HCT116 (cell line): ENCODE measurements at regions not wholly inside any gene's neighbourhood (a gene's known extent, or its start where the extent isn't known, plus 50 kb on each side); places are given as distances from the start of the nearest gene placed in this dataset.
A peak's percentile ranks its signal among the peaks of the same experiment; 100 is the strongest.

Source experiments
- EZH2 ChIP-seq: fragments of 200-600 bp; sonication (generic); IDR thresholded peaks from 2 replicates; pipeline ENCODE4 v1.6.1; 2017; ENCODE audit warnings: antibody characterized with exemption, mixed run types
- EZH2phosphoT487 ChIP-seq: fragments of 200-600 bp; IDR thresholded peaks from 2 replicates; pipeline ENCODE4 v1.6.1; 2018; ENCODE audit warnings: antibody characterized with exemption, borderline replicate concordance
- JUND ChIP-seq: IDR thresholded peaks from 2 replicates; pipeline ENCODE4 v1.6.1; 2012
- POLR2A ChIP-seq: IDR thresholded peaks from 2 replicates; pipeline ENCODE4 v1.7.0; 2011; ENCODE audit warnings: borderline replicate concordance; ENCODE audit not compliant: insufficient read depth, insufficient read length; ENCODE audit errors: extremely low read depth
- POLR2AphosphoS5 ChIP-seq: IDR thresholded peaks from 2 replicates; pipeline ENCODE4 v1.6.1; 2011; ENCODE audit warnings: mild to moderate bottlenecking, low read depth, low read length, moderate library complexity
- SIN3A ChIP-seq: IDR thresholded peaks from 2 replicates; pipeline ENCODE4 v1.6.1; 2012; ENCODE audit warnings: low read depth
- SP1 ChIP-seq: IDR thresholded peaks from 2 replicates; pipeline ENCODE4 v1.6.1; 2012; ENCODE audit warnings: low read depth
- TCF7L2 ChIP-seq: IDR thresholded peaks from 2 replicates; pipeline ENCODE4 v1.7.0; 2011; ENCODE audit warnings: borderline replicate concordance, inconsistent platforms; ENCODE audit not compliant: insufficient read depth, insufficient read length; ENCODE audit errors: extremely low read depth
- ZFX ChIP-seq: fragments of 450-650 bp; IDR thresholded peaks from 2 replicates; pipeline ENCODE4 v1.6.1; 2017
- TF ChIP-seq, protein P1 (sequence below), 3 experiments: fragments of 200-600 bp in 1 of 3; sonication (generic) in 1 of 3; IDR thresholded peaks in 2 of 3; conservative IDR thresholded peaks in 1 of 3; 2 replicates each; pipeline ENCODE4 v1.5.1; 2012 to 2017; ENCODE audit warnings: low read depth in 2 of 3, low read length in 2 of 3, antibody characterized with exemption in 1 of 3, borderline replicate concordance in 1 of 3, control low read depth in 1 of 3, mild to moderate bottlenecking in 1 of 3, mixed read lengths in 1 of 3, mixed run types in 1 of 3, moderate library complexity in 1 of 3; ENCODE audit not compliant: insufficient read depth in 1 of 3
- TF ChIP-seq, protein P2 (sequence below): IDR thresholded peaks from 2 replicates; pipeline ENCODE4 v1.6.1; 2012; ENCODE audit warnings: low read depth
- TF ChIP-seq, protein P3 (sequence below): IDR thresholded peaks from 2 replicates; pipeline ENCODE4 v1.6.1; 2012

DNA sequence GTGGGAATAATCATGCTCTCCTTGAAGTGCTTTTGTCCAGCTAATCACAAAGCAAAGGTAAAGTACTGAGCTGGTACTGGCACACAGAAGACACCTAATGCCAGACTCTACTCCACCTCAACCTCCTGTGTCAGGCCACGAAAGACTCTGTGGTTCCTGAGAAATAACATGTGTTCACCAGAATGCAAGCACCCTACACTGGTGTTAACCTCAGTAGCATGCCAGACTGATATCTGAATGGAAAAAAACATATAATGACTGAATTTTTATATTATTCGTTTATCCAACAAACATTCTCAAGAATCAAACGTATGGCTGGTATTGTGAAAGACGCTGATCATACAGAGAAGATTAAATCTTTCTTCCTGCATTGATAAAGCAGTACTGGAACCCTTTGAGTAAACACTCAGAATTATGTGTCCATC is 97.1 kb upstream of the IFNE start:
- TF ChIP-seq, protein P1, sequence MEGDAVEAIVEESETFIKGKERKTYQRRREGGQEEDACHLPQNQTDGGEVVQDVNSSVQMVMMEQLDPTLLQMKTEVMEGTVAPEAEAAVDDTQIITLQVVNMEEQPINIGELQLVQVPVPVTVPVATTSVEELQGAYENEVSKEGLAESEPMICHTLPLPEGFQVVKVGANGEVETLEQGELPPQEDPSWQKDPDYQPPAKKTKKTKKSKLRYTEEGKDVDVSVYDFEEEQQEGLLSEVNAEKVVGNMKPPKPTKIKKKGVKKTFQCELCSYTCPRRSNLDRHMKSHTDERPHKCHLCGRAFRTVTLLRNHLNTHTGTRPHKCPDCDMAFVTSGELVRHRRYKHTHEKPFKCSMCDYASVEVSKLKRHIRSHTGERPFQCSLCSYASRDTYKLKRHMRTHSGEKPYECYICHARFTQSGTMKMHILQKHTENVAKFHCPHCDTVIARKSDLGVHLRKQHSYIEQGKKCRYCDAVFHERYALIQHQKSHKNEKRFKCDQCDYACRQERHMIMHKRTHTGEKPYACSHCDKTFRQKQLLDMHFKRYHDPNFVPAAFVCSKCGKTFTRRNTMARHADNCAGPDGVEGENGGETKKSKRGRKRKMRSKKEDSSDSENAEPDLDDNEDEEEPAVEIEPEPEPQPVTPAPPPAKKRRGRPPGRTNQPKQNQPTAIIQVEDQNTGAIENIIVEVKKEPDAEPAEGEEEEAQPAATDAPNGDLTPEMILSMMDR (IDR thresholded peaks at IDR 0.05 in 2 of 3, conservative IDR thresholded peaks at IDR 0.05 in 1 of 3; ENCODE audit: borderline replicate concordance in 1 of 3, insufficient read depth in 1 of 3, low read depth in 2 of 3, low read length in 2 of 3), result no peak
- TF ChIP-seq ZFX, result no peak
- no peak for TF ChIP-seq SIN3A
- TF ChIP-seq EZH2phosphoT487, result no peak
- TF ChIP-seq, protein P2, sequence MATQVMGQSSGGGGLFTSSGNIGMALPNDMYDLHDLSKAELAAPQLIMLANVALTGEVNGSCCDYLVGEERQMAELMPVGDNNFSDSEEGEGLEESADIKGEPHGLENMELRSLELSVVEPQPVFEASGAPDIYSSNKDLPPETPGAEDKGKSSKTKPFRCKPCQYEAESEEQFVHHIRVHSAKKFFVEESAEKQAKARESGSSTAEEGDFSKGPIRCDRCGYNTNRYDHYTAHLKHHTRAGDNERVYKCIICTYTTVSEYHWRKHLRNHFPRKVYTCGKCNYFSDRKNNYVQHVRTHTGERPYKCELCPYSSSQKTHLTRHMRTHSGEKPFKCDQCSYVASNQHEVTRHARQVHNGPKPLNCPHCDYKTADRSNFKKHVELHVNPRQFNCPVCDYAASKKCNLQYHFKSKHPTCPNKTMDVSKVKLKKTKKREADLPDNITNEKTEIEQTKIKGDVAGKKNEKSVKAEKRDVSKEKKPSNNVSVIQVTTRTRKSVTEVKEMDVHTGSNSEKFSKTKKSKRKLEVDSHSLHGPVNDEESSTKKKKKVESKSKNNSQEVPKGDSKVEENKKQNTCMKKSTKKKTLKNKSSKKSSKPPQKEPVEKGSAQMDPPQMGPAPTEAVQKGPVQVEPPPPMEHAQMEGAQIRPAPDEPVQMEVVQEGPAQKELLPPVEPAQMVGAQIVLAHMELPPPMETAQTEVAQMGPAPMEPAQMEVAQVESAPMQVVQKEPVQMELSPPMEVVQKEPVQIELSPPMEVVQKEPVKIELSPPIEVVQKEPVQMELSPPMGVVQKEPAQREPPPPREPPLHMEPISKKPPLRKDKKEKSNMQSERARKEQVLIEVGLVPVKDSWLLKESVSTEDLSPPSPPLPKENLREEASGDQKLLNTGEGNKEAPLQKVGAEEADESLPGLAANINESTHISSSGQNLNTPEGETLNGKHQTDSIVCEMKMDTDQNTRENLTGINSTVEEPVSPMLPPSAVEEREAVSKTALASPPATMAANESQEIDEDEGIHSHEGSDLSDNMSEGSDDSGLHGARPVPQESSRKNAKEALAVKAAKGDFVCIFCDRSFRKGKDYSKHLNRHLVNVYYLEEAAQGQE, result no peak
- TF ChIP-seq EZH2, result no peak
- TF ChIP-seq POLR2AphosphoS5, result peak; percentile 50; the same call in 1 of the 2 replicates
- TF ChIP-seq POLR2A, result no peak
- TF ChIP-seq TCF7L2, result no peak
- TF ChIP-seq, protein P3, sequence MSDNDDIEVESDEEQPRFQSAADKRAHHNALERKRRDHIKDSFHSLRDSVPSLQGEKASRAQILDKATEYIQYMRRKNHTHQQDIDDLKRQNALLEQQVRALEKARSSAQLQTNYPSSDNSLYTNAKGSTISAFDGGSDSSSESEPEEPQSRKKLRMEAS, result peak; percentile 62; the same call in 1 of the 2 replicates
- TF ChIP-seq JUND, result 0 out of 2 replicates have a peak, but pooled peaks have one; percentile 20
- peak; percentile 38 for TF ChIP-seq SP1
